ENCODE measurements at regions not wholly inside any gene's neighbourhood (a gene's known extent, or its start where the extent isn't known, plus 50 kb on each side); places are given as distances from the start of the nearest gene placed in this dataset.

DNA sequence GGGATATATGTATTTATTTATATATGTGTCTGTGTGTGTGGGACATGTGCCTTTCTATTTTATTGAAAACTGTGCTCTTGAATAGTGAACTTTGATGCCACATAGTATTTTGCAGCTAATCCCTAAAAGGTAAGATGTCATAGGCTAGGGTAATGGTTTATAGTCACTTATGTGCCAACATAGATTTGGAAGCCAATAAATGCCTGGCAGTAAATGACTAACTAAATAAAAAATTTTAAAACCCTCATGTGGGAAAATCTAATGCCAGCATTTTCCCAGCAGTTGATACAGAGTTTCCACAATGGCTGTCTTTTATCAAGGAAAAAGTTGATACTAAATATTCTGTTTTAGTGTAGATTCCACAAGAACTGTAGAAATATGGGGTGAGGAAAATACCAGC is 101.5 kb upstream of the IMMP2L start:
- TF ChIP-seq POLR2A (IDR thresholded peaks at IDR 0.05; ENCODE audit: low read depth, low read length) (no peak), TAF1 (IDR thresholded peaks at IDR 0.05; ENCODE audit: low read depth, low read length) (no peak)
